GM12878 (cell line): ENCODE measurements at regions not wholly inside any gene's neighbourhood (a gene's known extent, or its start where the extent isn't known, plus 50 kb on each side); places are given as distances from the start of the nearest gene placed in this dataset.

Experiments
- EP300 ChIP-seq, 2 experiments: fragments of 150-350 bp in 1 of 2; IDR thresholded peaks; 2 replicates each; pipeline ENCODE4 v1.6.1; 2011 to 2012; ENCODE audit warnings: low read depth in 2 of 2, low read length in 2 of 2, borderline replicate concordance in 1 of 2, improper control_type of control experiment in 1 of 2, inconsistent platforms in 1 of 2; ENCODE audit not compliant: control insufficient read depth in 1 of 2
- JUNB ChIP-seq: IDR thresholded peaks from 2 replicates; pipeline ENCODE4 v1.6.1; 2016; ENCODE audit warnings: antibody characterized with exemption, mild to moderate bottlenecking
- MXI1 ChIP-seq: fragments of 150-350 bp; IDR thresholded peaks from 2 replicates; pipeline ENCODE4 v1.6.1; 2011; ENCODE audit warnings: low read depth, mild to moderate bottlenecking, inconsistent platforms, low read length, improper control_type of control experiment
- TF ChIP-seq, protein P1 (sequence below): IDR thresholded peaks from 2 replicates; pipeline ENCODE4 v1.6.1; 2012; ENCODE audit warnings: low read depth, low read length, improper control_type of control experiment
- TF ChIP-seq, protein P2 (sequence below), 3 experiments: IDR thresholded peaks in 2 of 3; conservative IDR thresholded peaks in 1 of 3; 2 replicates each; pipeline ENCODE4 v1.5.1; 2011; ENCODE audit warnings: low read depth in 3 of 3, low read length in 3 of 3, mild to moderate bottlenecking in 3 of 3, control low read depth in 2 of 3, moderate library complexity in 2 of 3, inconsistent platforms in 1 of 3, mixed read lengths in 1 of 3; ENCODE audit not compliant: control insufficient read depth in 2 of 3, insufficient read depth in 1 of 3; ENCODE audit errors: extremely low read depth in 1 of 3
- TF ChIP-seq, protein P3 (sequence below): IDR thresholded peaks from 2 replicates; pipeline ENCODE4 v1.6.1; 2011; ENCODE audit warnings: low read depth, low read length, improper control_type of control experiment, borderline replicate concordance
- TF ChIP-seq, protein P4 (sequence below): fragments of 450-650 bp; IDR thresholded peaks from 2 replicates; pipeline ENCODE4 v1.6.1; 2017; ENCODE audit warnings: mild to moderate bottlenecking

DNA sequence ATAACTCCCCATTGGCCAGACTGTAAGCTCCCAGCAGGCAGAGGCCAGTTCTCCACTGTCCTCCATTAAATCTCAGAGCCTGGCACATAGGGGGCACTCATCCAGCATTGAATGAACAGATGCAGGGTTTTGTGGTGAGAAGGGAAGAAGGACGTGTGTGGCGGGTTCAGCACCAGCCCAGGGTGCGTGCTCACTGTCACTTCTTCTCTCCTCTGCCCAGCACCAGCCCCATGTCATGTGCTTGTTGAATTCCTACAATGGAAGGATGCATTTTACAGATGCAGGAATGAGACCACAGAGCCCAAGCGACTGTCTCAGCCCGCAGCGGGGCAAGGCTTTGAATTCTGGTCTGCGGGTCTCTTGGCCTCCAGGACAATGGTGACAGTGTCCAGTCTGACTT lies 149.9 kb downstream of the CEBPB start:
- TF ChIP-seq, protein P1, sequence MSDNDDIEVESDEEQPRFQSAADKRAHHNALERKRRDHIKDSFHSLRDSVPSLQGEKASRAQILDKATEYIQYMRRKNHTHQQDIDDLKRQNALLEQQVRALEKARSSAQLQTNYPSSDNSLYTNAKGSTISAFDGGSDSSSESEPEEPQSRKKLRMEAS = no peak
- TF ChIP-seq, protein P2, sequence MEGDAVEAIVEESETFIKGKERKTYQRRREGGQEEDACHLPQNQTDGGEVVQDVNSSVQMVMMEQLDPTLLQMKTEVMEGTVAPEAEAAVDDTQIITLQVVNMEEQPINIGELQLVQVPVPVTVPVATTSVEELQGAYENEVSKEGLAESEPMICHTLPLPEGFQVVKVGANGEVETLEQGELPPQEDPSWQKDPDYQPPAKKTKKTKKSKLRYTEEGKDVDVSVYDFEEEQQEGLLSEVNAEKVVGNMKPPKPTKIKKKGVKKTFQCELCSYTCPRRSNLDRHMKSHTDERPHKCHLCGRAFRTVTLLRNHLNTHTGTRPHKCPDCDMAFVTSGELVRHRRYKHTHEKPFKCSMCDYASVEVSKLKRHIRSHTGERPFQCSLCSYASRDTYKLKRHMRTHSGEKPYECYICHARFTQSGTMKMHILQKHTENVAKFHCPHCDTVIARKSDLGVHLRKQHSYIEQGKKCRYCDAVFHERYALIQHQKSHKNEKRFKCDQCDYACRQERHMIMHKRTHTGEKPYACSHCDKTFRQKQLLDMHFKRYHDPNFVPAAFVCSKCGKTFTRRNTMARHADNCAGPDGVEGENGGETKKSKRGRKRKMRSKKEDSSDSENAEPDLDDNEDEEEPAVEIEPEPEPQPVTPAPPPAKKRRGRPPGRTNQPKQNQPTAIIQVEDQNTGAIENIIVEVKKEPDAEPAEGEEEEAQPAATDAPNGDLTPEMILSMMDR (IDR thresholded peaks at IDR 0.05 in 2 of 3, conservative IDR thresholded peaks at IDR 0.05 in 1 of 3; ENCODE audit: control insufficient read depth in 2 of 3, extremely low read depth in 1 of 3, insufficient read depth in 1 of 3, low read depth in 3 of 3, low read length in 3 of 3) = no peak
- TF ChIP-seq, protein P3, sequence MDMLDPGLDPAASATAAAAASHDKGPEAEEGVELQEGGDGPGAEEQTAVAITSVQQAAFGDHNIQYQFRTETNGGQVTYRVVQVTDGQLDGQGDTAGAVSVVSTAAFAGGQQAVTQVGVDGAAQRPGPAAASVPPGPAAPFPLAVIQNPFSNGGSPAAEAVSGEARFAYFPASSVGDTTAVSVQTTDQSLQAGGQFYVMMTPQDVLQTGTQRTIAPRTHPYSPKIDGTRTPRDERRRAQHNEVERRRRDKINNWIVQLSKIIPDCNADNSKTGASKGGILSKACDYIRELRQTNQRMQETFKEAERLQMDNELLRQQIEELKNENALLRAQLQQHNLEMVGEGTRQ = no peak
- TF ChIP-seq EP300 (IDR thresholded peaks at IDR 0.05; ENCODE audit: borderline replicate concordance in 1 of 2, control insufficient read depth in 1 of 2, low read depth in 2 of 2, low read length in 2 of 2) (no peak), JUNB (no peak), MXI1 (no peak)
- TF ChIP-seq, protein P4, sequence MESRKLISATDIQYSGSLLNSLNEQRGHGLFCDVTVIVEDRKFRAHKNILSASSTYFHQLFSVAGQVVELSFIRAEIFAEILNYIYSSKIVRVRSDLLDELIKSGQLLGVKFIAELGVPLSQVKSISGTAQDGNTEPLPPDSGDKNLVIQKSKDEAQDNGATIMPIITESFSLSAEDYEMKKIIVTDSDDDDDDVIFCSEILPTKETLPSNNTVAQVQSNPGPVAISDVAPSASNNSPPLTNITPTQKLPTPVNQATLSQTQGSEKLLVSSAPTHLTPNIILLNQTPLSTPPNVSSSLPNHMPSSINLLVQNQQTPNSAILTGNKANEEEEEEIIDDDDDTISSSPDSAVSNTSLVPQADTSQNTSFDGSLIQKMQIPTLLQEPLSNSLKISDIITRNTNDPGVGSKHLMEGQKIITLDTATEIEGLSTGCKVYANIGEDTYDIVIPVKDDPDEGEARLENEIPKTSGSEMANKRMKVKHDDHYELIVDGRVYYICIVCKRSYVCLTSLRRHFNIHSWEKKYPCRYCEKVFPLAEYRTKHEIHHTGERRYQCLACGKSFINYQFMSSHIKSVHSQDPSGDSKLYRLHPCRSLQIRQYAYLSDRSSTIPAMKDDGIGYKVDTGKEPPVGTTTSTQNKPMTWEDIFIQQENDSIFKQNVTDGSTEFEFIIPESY = no peak
